ENCODE measurements at regions not wholly inside any gene's neighbourhood (a gene's known extent, or its start where the extent isn't known, plus 50 kb on each side); places are given as distances from the start of the nearest gene placed in this dataset.

GRCh38 chr5:107248066-107248695 is 422.6 kb downstream of the EFNA5 start:
- DNase-seq = peak; percentile 49

GRCh38 chr5:107247427-107247826 is 423.3 kb downstream of the EFNA5 start:
- H3K27me3 ChIP-seq = no peaks in the 10 kb centered on the region
- no peak for DNase-seq
- no peaks in the 10 kb centered on the region for H3K36me3 ChIP-seq
- H3K9me3 ChIP-seq = no peaks in the 10 kb centered on the region
- no peak overlapping the region for H3K4me3 ChIP-seq

More at GRCh38 chr5:107248066-107248695, 422.6 kb downstream of the EFNA5 start:
- H3K9me3 ChIP-seq = no peaks in the 10 kb centered on the region
- no peaks in the 10 kb centered on the region for H3K27me3 ChIP-seq
- H3K36me3 ChIP-seq = no peaks in the 10 kb centered on the region
- no peak overlapping the region for H3K4me3 ChIP-seq

GRCh38 chr5:107243220-107243579 is 427.5 kb downstream of the EFNA5 start:
- Histone ChIP-seq H3K9me3 (no peaks in the 10 kb centered on the region), H3K27me3 (no peaks in the 10 kb centered on the region), H3K4me3 (no peak overlapping the region), H3K36me3 (no peaks in the 10 kb centered on the region)
- DNase-seq = no peak

GRCh38 chr5:107242411-107243219 is 428.1 kb downstream of the EFNA5 start:
- Histone ChIP-seq H3K36me3 (no peaks in the 10 kb centered on the region), H3K27me3 (no peaks in the 10 kb centered on the region), H3K4me3 (no peak overlapping the region), H3K9me3 (no peaks in the 10 kb centered on the region)
- no peak for DNase-seq

GRCh38 chr5:107241841-107242240 is 428.9 kb downstream of the EFNA5 start:
- no peak overlapping the region for H3K4me3 ChIP-seq
- no peaks in the 10 kb centered on the region for H3K36me3 ChIP-seq
- no peaks in the 10 kb centered on the region for H3K27me3 ChIP-seq
- no peak for DNase-seq
- no peaks in the 10 kb centered on the region for H3K9me3 ChIP-seq

- Histone ChIP-seq H3K36me3 (no peaks in the 10 kb centered on the region), H3K9me3 (no peaks in the 10 kb centered on the region), H3K4me3 (no peak overlapping the region), H3K27me3 (no peaks in the 10 kb centered on the region)
- no peak for DNase-seq
Measured at GRCh38 chr5:107235167-107235566, 435.6 kb downstream of the EFNA5 start.

GRCh38 chr5:107232788-107233187 is 437.9 kb downstream of the EFNA5 start:
- no peak for DNase-seq
- no peaks in the 10 kb centered on the region for H3K9me3 ChIP-seq
- no peaks in the 10 kb centered on the region for H3K27me3 ChIP-seq
- no peaks in the 10 kb centered on the region for H3K36me3 ChIP-seq
- H3K4me3 ChIP-seq = no peak overlapping the region

GRCh38 chr5:107232293-107232692 is 438.4 kb downstream of the EFNA5 start:
- Histone ChIP-seq H3K36me3 (no peaks in the 10 kb centered on the region), H3K4me3 (no peak overlapping the region), H3K27me3 (no peaks in the 10 kb centered on the region), H3K9me3 (no peaks in the 10 kb centered on the region)
- DNase-seq = no peak

- Histone ChIP-seq H3K36me3 (no peaks in the 10 kb centered on the region), H3K4me3 (no peak overlapping the region), H3K9me3 (no peaks in the 10 kb centered on the region), H3K27me3 (no peaks in the 10 kb centered on the region)
- DNase-seq = no peak
Measured at GRCh38 chr5:107231191-107231590, 439.5 kb downstream of the EFNA5 start.

GRCh38 chr5:107230367-107230766 is 440.4 kb downstream of the EFNA5 start:
- Histone ChIP-seq H3K4me3 (no peak overlapping the region), H3K9me3 (no peaks in the 10 kb centered on the region), H3K36me3 (no peaks in the 10 kb centered on the region), H3K27me3 (no peaks in the 10 kb centered on the region)
- DNase-seq = no peak

- Histone ChIP-seq H3K27me3 (no peaks in the 10 kb centered on the region), H3K4me3 (no peak overlapping the region), H3K36me3 (no peaks in the 10 kb centered on the region), H3K9me3 (no peaks in the 10 kb centered on the region)
- no peak for DNase-seq
Measured at GRCh38 chr5:107228226-107228625, 442.5 kb downstream of the EFNA5 start.

GRCh38 chr5:107224272-107224671 is 446.5 kb downstream of the EFNA5 start:
- DNase-seq = no peak
- H3K36me3 ChIP-seq = no peaks in the 10 kb centered on the region
- no peaks in the 10 kb centered on the region for H3K27me3 ChIP-seq

GRCh38 chr5:107223066-107223465 is 447.7 kb downstream of the EFNA5 start:
- DNase-seq = no peak
- Histone ChIP-seq H3K9me3 (no peaks in the 10 kb centered on the region), H3K4me3 (no peak overlapping the region), H3K27me3 (no peaks in the 10 kb centered on the region), H3K36me3 (no peaks in the 10 kb centered on the region)

More at GRCh38 chr5:107224272-107224671, 446.5 kb downstream of the EFNA5 start:
- Histone ChIP-seq H3K9me3 (no peaks in the 10 kb centered on the region), H3K4me3 (no peak overlapping the region)

- DNase-seq = no peak
- Histone ChIP-seq H3K27me3 (no peaks in the 10 kb centered on the region), H3K4me3 (no peak overlapping the region), H3K36me3 (no peaks in the 10 kb centered on the region), H3K9me3 (no peaks in the 10 kb centered on the region)
Measured at GRCh38 chr5:107219993-107220392, 450.7 kb downstream of the EFNA5 start.

GRCh38 chr5:107218457-107219193 is 452.1 kb downstream of the EFNA5 start:
- Histone ChIP-seq H3K27me3 (no peaks in the 10 kb centered on the region), H3K4me3 (no peak overlapping the region), H3K9me3 (no peaks in the 10 kb centered on the region), H3K36me3 (no peaks in the 10 kb centered on the region)
- no peak for DNase-seq

- DNase-seq = peak; percentile 30
- no peak overlapping the region for H3K4me3 ChIP-seq
- no peaks in the 10 kb centered on the region for H3K27me3 ChIP-seq
- no peaks in the 10 kb centered on the region for H3K9me3 ChIP-seq
- H3K36me3 ChIP-seq = no peaks in the 10 kb centered on the region
Measured at GRCh38 chr5:107217721-107218130, 453.0 kb downstream of the EFNA5 start.

GRCh38 chr5:107216587-107216986 is 454.1 kb downstream of the EFNA5 start:
- no peaks in the 10 kb centered on the region for H3K27me3 ChIP-seq
- no peaks in the 10 kb centered on the region for H3K36me3 ChIP-seq
- H3K4me3 ChIP-seq = no peak overlapping the region
- no peaks in the 10 kb centered on the region for H3K9me3 ChIP-seq
- DNase-seq = no peak

Data from MG63 (cell line).